ENCODE measurements at regions not wholly inside any gene's neighbourhood (a gene's known extent, or its start where the extent isn't known, plus 50 kb on each side); places are given as distances from the start of the nearest gene placed in this dataset.

- ChIA-PET POLR2A (no interaction called here), CTCF (interaction anchor here (0.9 to 1.0 kb wide), 2 partner anchors 22 to 190 kb away, joined by 3 to 4 read pairs; no protein-coding TSS in a partner anchor), SMC1A (ENCODE audit: uncharacterized antibody, unreplicated experiment) (interaction anchor here (0.7 kb wide), 1 partner anchor 45 kb away, joined by 3 read pairs; no protein-coding TSS in a partner anchor), RAD21 (ENCODE audit: unreplicated experiment) (no interaction called here)
- FAIRE-seq, result no peak
- TF ChIP-seq ZNF24 (IDR thresholded peaks at IDR 0.05) (no peak), ZNF207 (IDR thresholded peaks at IDR 0.05; ENCODE audit: borderline replicate concordance) (no peak), YBX1 (IDR thresholded peaks at IDR 0.05) (no peak), SP1 (IDR thresholded peaks at IDR 0.05; ENCODE audit: low read depth, low read length) (no peak), EED (IDR thresholded peaks at IDR 0.05; ENCODE audit: low read depth) (no peak), MYC (IDR thresholded peaks at IDR 0.05; ENCODE audit: insufficient read depth, insufficient read length, insufficient replicate concordance, low read length, severe bottlenecking) (no peak), ZNF217 (IDR thresholded peaks at IDR 0.05) (no peak), MEF2B (IDR thresholded peaks at IDR 0.05; ENCODE audit: partially characterized antibody, poor library complexity, severe bottlenecking) (no peak), ZNF384 (IDR thresholded peaks at IDR 0.05; ENCODE audit: borderline replicate concordance, low read depth, low read length) (no peak), PAX8 (IDR thresholded peaks at IDR 0.05) (no peak), GABPA (IDR thresholded peaks at IDR 0.05; ENCODE audit: low read depth) (no peak), E4F1 (IDR thresholded peaks at IDR 0.05; ENCODE audit: borderline replicate concordance, partially characterized antibody) (no peak), NR2C2 (IDR thresholded peaks at IDR 0.05; ENCODE audit: borderline replicate concordance, control insufficient read depth, insufficient read length, low read depth) (no peak), IKZF1 (conservative IDR thresholded peaks at IDR 0.05) (no peak)
- TF ChIP-seq, protein P1, sequence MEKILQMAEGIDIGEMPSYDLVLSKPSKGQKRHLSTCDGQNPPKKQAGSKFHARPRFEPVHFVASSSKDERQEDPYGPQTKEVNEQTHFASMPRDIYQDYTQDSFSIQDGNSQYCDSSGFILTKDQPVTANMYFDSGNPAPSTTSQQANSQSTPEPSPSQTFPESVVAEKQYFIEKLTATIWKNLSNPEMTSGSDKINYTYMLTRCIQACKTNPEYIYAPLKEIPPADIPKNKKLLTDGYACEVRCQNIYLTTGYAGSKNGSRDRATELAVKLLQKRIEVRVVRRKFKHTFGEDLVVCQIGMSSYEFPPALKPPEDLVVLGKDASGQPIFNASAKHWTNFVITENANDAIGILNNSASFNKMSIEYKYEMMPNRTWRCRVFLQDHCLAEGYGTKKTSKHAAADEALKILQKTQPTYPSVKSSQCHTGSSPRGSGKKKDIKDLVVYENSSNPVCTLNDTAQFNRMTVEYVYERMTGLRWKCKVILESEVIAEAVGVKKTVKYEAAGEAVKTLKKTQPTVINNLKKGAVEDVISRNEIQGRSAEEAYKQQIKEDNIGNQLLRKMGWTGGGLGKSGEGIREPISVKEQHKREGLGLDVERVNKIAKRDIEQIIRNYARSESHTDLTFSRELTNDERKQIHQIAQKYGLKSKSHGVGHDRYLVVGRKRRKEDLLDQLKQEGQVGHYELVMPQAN (conservative IDR thresholded peaks at IDR 0.05), result no peak
- no TSS peak for BruUV-seq (replicated peaks)
- no peak overlapping the region for H3K4me3 ChIP-seq
- no peak for DNase-seq (ENCODE audit: low read depth, low spot score)
- H3K79me2 ChIP-seq (ENCODE audit: control insufficient read depth, insufficient read depth, low read length), result no peaks in the 10 kb centered on the region
- in situ Hi-C loops (cut with MboI) (no loop called here), intact Hi-C loops (cut with micrococcal nuclease; ENCODE audit: unreplicated experiment) (no loop called here)
- WGBS (ENCODE audit: insufficient coverage, insufficient replicate concordance, low lambda C conversion rate, missing lambda C conversion rate), result 22% methylated on average over 13 of the region's 13 CpGs
- no peaks in the 10 kb centered on the region for H3K9me3 ChIP-seq (replicated peaks; ENCODE audit: control insufficient read depth, insufficient read depth, low read length)
- ATAC-seq, result no peak
- no peaks in the 10 kb centered on the region for H4K20me1 ChIP-seq (ENCODE audit: control insufficient read depth, insufficient read depth)
- no peak overlapping the region for H3K27ac ChIP-seq (ENCODE audit: control insufficient read depth, insufficient read depth)
- H3K4me1 ChIP-seq (ENCODE audit: control insufficient read depth, insufficient read depth, low read length), result no peaks in the 10 kb centered on the region
- no peaks in the 10 kb centered on the region for H3K36me3 ChIP-seq (ENCODE audit: control insufficient read depth in 2 of 2, insufficient read depth in 2 of 2, low read length in 1 of 2)
- no peak overlapping the region for H3K4me2 ChIP-seq (ENCODE audit: control insufficient read depth, insufficient read depth)
- H3K27me3 ChIP-seq (replicated peaks in 1 of 2; ENCODE audit: control insufficient read depth in 2 of 2, insufficient read depth in 2 of 2, low read length in 1 of 2), result no peaks in the 10 kb centered on the region; a peak in 1 of 4 replicates
- no peak overlapping the region for H3K9ac ChIP-seq (ENCODE audit: control insufficient read depth, insufficient read depth, low read length)
- no peak overlapping the region for H2AFZ ChIP-seq (ENCODE audit: control insufficient read depth, low read depth, low read length)
These were observed 346.9 kb downstream of the DYSF start for GRCh38 chr2:71800106-71800809.

All from GM12878 (cell line).